AML-193 (cell line): ENCODE measurements at regions not wholly inside any gene's neighbourhood (a gene's known extent, or its start where the extent isn't known, plus 50 kb on each side); places are given as distances from the start of the nearest gene placed in this dataset.
"Not testable (repeated sequence)": the region's sequence is repeated elsewhere in the genome, so short reads cannot be mapped to it uniquely, and the experiment has no call there.

Experiments used
- DNase-seq, 2 experiments: peaks; one replicate each; lab custom pipeline; 2025; lab: John Stamatoyannopoulos, UW

- DNase-seq, result no peak
Measured at GRCh38 chr15:87537295-87537694, 719.2 kb downstream of the NTRK3 start.

GRCh38 chr15:87533637-87534036 lies 722.9 kb downstream of the NTRK3 start:
- DNase-seq, result not testable (repeated sequence)

GRCh38 chr15:87528873-87529272 lies 727.7 kb downstream of the NTRK3 start:
- no peak for DNase-seq

DNA sequence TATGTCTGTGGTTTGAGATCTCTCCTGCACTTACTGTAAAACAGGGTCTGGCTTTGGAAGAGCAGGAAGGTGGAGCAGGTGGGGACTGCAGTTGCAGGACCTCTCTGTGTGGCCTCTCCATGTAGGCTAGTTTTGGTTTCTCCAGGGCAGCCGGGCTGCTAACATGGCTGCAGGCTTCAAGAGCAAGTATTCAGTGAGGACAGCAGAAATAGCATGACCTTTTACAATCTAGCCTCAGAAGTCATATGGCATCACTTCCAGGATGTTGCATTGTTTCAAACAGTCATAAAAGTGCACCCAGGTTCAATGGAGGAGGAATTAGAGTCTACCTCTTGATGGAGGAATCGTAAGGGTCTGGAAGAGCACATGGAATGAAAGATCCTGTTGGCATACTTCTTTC lies 728.7 kb downstream of the NTRK3 start:
- DNase-seq, result no peak

- no peak for DNase-seq
Measured at GRCh38 chr15:87527416-87527815, 729.1 kb downstream of the NTRK3 start.

DNA sequence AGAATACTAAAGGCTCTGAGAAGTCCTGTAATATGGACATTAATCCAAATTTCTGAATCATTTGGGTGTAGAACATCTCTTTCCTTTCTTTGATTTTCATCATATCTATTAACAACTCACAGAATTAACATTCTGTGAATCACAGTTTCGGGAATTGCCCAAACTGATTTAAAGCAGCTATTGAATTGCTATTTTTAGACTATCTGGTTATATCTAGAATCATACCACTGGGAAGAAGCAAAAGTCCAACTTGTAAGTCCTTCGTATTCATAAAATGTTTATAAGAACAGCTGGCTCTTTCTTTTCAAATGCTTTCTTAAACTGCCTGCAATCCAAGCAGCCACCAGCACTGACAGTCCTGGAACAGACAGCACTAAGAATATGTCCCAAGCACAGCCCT lies 733.0 kb downstream of the NTRK3 start:
- no peak for DNase-seq

DNA sequence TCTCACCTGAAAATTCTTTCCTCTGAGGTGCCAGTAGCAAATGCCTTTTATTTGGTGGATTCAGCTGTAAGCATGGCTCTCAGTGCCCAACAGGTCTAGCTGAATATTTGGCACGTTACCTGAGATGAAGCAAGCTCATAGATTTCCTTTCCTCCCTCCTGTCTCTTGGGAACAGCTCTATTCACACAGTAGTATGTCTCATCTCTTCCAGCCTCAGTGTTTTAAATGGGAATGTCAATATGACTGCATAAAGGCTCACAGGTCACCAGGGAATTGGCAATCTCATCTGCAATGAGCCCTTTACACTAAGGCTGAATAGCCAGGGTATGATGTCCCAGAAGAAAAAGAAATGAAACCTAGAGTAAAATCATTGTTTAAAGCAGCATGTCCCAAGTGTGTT lies 733.5 kb downstream of the NTRK3 start:
- DNase-seq, result no peak

DNA sequence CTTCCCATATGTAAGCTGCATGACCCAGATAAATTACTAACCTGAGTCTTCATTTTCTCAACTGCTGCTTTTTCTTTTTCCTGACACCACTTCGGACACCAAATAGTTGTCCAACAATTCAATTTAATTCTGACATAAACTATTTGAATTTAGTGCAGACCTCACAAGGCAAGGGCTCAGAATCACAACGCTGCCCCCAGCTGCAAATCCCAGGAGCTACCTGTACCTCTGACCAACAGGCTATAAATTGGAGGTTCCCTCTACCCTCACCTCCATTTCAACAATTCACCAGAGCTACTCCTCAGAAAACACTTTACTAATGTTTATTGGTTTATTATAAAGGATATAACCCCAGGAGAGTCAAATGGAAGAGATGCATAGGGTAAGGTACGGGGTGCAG lies 737.6 kb downstream of the NTRK3 start:
- DNase-seq, result no peak

DNA sequence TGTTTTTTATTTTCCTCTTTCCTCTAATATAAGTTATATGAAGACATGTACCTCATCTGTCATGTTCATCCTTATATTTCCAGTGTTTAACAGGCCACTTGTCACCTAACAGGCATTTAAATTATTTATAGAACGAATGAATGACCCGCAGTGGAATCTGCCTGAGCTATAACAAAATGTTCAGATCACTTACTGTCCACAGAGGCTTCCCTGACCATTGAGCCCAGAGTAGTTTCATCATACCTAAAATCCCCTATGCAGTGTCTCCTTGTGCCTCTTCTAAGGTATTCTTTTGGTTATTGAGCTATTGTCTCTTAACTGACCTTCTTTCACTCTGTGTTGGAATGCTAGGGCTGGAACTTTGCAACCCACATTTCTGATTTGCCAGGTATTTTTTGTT lies 748.5 kb downstream of the NTRK3 start:
- no peak for DNase-seq

- no peak for DNase-seq
Measured at GRCh38 chr15:87502173-87502572, 754.4 kb downstream of the NTRK3 start.

DNA sequence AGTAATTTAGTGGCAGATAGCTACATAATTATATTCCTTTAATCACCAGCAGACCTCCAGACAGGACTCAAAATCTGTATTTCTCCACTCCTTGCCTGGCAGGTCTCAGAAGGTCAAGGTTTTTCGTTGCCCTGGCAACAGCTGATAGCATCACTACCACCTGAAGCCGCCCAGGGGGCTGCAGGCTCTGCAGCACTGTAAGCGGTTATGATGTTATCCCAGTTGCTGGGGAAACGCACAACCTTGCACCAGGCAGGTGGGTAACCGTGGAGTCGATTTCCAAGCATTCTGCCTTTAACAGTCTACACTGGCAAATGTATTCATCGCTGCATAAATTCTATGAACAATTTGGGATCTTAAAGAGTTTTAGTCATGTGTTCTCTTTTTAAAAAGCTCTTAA lies 756.3 kb downstream of the NTRK3 start:
- no peak for DNase-seq

DNA sequence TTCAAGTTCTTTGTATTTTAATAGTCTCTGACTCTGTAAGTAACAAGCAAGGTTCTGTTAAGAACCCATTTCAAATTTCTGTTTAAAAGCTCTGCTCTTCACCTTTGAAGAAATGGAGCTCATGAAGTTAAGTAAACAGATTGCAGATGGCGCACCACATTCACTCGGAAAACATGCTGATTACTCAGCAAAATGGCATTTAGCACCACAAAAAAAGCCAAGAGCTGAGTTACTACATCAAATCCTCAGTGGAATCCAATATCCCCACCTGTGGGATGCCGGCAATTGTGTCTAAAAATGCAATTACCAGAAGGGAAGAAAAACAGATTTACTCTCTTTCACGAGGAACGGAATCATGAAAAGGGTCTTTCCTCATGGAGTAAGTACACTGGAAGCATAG lies 758.0 kb downstream of the NTRK3 start:
- DNase-seq, result no peak

GRCh38 chr15:87496795-87497194 lies 759.7 kb downstream of the NTRK3 start:
- DNase-seq, result no peak

DNA sequence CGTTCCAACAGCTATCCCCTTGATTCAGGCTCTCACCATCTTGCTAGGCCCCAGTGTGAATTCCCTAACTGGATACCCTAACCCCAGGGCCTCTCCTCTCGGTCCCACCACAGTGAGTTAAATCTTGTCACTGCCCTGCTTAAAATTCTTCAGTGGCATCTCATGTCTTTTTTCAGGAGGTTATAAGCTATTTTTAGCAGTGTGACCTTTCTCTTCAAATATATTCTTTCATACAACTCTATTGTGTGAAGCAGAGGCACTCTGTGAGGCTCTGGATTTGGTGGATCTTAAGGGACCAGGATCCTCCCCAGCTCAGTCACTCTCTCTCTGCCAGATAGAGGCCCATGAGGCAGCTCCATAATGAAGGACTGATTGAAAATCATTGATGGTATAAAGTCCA lies 760.4 kb downstream of the NTRK3 start:
- DNase-seq, result no peak

- DNase-seq, result no peak
Measured at GRCh38 chr15:87493803-87494202, 762.7 kb downstream of the NTRK3 start.

GRCh38 chr15:87492321-87492720 lies 764.2 kb downstream of the NTRK3 start:
- DNase-seq, result no peak

DNA sequence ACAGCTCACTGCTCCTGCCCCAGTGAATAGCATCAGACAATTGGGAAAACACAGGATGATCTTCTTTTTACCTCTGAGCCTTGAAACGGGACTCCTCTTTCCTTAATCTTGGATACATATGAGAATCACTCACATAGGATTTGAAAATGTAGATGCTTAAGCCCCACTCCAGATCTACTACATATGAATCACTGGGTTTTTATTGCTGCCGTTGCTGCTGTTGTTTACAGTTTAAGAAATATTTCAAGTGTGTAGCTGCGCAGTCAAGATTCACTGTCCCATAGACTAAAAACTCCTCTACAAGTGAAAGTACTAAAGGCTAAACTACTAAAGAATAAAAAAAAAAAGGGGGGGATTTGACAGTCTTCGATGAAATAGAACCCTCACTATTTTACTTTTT lies 765.9 kb downstream of the NTRK3 start:
- DNase-seq, result no peak

DNA sequence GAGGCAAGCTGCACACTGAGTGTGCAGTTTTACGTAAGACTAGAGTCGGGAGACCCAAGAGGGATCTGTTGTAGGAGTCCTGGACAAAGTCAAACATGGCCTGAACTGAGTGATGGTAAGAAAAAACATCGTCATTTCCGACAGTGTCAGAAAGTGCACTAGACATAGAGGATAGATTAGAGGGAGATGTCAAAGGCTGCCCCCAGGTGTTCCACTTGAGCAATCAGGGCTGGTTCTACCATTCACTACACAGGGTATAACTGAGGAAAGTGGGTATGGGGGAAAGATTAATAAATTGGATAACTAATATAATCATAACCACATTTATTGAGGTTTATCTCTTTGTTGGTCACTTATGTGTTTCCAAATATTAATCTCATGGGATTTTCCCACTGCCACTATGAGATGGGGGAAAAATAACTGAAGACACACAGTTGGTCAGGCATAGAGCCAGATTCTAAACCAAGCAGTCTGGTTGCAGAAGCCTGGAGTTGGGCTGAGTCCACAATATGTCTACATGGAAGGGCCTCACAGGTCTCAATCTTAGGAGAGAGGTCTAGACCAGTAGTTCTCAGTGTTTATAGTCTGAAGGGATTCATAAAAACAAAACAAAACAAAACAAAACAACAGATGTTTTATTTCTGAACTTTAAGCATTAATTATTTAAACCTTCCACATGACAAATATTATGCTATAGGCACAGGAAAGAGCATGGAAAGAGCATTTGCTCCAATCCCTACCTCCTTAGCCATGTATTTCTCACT lies 766.5 kb downstream of the NTRK3 start:
- DNase-seq, result no peak

GRCh38 chr15:87489456-87489855 lies 767.1 kb downstream of the NTRK3 start:
- no peak for DNase-seq

GRCh38 chr15:87487484-87487883 lies 769.1 kb downstream of the NTRK3 start:
- no peak for DNase-seq

DNA sequence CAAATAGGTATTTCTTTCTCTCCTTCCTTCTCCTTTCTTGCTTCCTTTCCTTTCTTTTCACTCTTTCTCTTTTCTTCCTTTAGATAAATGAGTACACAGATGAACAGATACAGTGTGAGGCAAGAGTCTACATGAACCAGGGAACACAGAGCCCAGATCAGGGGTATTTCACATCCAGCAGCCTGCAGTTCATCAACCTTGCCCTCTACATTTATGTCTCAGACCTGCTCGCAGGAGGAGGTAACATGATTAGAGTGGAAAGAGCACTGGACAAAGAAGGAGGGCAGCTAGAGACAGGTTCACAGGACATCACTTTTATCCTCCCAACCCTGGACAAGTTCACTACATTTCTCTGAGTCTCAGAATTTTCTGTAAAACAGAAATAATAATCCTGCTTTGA lies 773.1 kb downstream of the NTRK3 start:
- no peak for DNase-seq

DNA sequence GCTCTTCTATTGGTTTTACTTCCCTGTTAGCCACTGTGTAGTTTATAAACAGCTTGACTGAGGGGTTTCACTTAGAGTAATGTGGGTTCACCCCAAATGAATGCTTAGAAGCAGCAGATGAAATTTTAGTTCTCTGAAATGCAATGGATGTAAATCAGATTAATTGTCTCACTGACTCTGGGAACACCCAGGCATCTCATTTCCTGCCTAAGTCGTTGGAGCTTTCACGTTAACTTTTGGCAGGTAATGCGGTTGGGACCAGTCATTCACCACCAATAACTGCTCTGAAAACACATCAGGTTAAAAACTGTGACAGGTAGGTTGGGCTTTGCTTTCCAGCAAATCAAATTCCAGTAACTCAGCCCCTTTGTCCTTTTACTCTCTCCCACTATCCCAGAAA lies 775.4 kb downstream of the NTRK3 start:
- no peak for DNase-seq

- DNase-seq, result no peak
Measured at GRCh38 chr15:87478687-87479072, 777.9 kb downstream of the NTRK3 start.
